Brain microvascular endothelial cell (primary cell): ENCODE measurements at regions not wholly inside any gene's neighbourhood (a gene's known extent, or its start where the extent isn't known, plus 50 kb on each side); places are given as distances from the start of the nearest gene placed in this dataset.

Source experiments
- DNase-seq: peaks from one replicate; pipeline ENCODE4 v3.0.0-alpha.2; 2020
- H3K27ac ChIP-seq: fragments of 250-450 bp; sonication (Bioruptor Pico); 2 replicates; pipeline ENCODE4 v1.5.1; 2020; ENCODE audit warnings: mild to moderate bottlenecking, moderate library complexity
- H3K27me3 ChIP-seq: fragments of 250-450 bp; sonication (Bioruptor Pico); replicated peaks from 2 replicates; pipeline ENCODE4 v1.5.1; 2020; ENCODE audit warnings: mild to moderate bottlenecking
- H3K36me3 ChIP-seq: fragments of 250-450 bp; sonication (Bioruptor Pico); replicated peaks from 2 replicates; pipeline ENCODE4 v1.5.1; 2020; ENCODE audit warnings: mild to moderate bottlenecking
- H3K4me3 ChIP-seq: 2 replicates; pipeline ENCODE4 v1.5.1; 2011; ENCODE audit warnings: low read depth, mild to moderate bottlenecking, control low read depth, low read length, moderate library complexity
- in situ Hi-C: cut with HindIII; loops from 2 replicates; pipeline ENCODE4 v1.10.0; 2017; ENCODE audit warnings: low sequenced_read_pairs, low pct_ligation_motif_present
- TF ChIP-seq, protein P1 (sequence below): IDR thresholded peaks from 2 replicates; pipeline ENCODE4 v1.5.1; 2011; ENCODE audit warnings: low read depth, mild to moderate bottlenecking, moderate library complexity, low read length, control low read depth, inconsistent platforms; ENCODE audit errors: missing control alignments

- TF ChIP-seq, protein P1, sequence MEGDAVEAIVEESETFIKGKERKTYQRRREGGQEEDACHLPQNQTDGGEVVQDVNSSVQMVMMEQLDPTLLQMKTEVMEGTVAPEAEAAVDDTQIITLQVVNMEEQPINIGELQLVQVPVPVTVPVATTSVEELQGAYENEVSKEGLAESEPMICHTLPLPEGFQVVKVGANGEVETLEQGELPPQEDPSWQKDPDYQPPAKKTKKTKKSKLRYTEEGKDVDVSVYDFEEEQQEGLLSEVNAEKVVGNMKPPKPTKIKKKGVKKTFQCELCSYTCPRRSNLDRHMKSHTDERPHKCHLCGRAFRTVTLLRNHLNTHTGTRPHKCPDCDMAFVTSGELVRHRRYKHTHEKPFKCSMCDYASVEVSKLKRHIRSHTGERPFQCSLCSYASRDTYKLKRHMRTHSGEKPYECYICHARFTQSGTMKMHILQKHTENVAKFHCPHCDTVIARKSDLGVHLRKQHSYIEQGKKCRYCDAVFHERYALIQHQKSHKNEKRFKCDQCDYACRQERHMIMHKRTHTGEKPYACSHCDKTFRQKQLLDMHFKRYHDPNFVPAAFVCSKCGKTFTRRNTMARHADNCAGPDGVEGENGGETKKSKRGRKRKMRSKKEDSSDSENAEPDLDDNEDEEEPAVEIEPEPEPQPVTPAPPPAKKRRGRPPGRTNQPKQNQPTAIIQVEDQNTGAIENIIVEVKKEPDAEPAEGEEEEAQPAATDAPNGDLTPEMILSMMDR: no peak
- DNase-seq: no peak
- Histone ChIP-seq H3K4me3 (no peak overlapping the region), H3K27me3 (no peaks in the 10 kb centered on the region), H3K27ac (no peak overlapping the region), H3K36me3 (no peaks in the 10 kb centered on the region)
- in situ Hi-C loops: no loop called here
These were observed 82.7 kb downstream of the IZUMO3 start for GRCh38 chr9:24462951-24463350.

- H3K27me3 ChIP-seq: no peaks in the 10 kb centered on the region
- no peak overlapping the region for H3K27ac ChIP-seq
- no peaks in the 10 kb centered on the region for H3K36me3 ChIP-seq
- in situ Hi-C loops: no loop called here
- H3K4me3 ChIP-seq: no peak overlapping the region
- TF ChIP-seq, protein P1: no peak
- no peak for DNase-seq
These were observed 84.9 kb downstream of the IZUMO3 start for GRCh38 chr9:24460781-24461180.

- in situ Hi-C loops: no loop called here
- TF ChIP-seq, protein P1: no peak
- DNase-seq: no peak
- no peak overlapping the region for H3K4me3 ChIP-seq
- no peaks in the 10 kb centered on the region for H3K36me3 ChIP-seq
- H3K27ac ChIP-seq: no peak overlapping the region
- no peaks in the 10 kb centered on the region for H3K27me3 ChIP-seq
These were observed 85.7 kb downstream of the IZUMO3 start for GRCh38 chr9:24459953-24460352.

DNA sequence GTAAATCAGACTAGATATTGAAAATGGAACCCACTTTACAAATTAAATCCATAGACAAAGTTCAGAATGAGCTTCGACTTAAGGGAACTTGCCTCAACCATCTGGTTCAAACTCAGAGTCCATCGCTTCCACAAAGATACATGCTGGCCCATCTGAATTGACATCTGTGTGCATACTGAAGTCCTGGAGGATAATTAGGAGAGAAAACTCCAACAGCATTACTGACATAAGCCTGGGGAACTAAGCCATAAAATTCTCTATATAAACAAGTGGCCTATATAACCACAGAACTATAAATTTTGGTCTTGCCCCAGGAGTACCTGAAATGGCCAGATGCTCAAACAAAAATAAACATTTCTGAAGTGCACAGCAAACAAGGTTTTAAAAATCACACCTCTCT is 94.4 kb downstream of the IZUMO3 start:
- Histone ChIP-seq H3K36me3 (no peaks in the 10 kb centered on the region), H3K27ac (no peak overlapping the region), H3K27me3 (no peaks in the 10 kb centered on the region), H3K4me3 (no peak overlapping the region)
- DNase-seq: no peak
- in situ Hi-C loops: no loop called here
- TF ChIP-seq, protein P1: no peak

- no peak overlapping the region for H3K4me3 ChIP-seq
- TF ChIP-seq, protein P1: no peak
- no peak overlapping the region for H3K27ac ChIP-seq
- no peak for DNase-seq
- in situ Hi-C loops: no loop called here
- no peaks in the 10 kb centered on the region for H3K36me3 ChIP-seq
- H3K27me3 ChIP-seq: no peaks in the 10 kb centered on the region
These were observed 95.7 kb downstream of the IZUMO3 start for GRCh38 chr9:24449976-24450375.

- in situ Hi-C loops: no loop called here
- no peak for DNase-seq
- TF ChIP-seq, protein P1: no peak
These were observed 106.2 kb downstream of the IZUMO3 start for GRCh38 chr9:24439456-24439855.

More at GRCh38 chr9:24439456-24439855, 106.2 kb downstream of the IZUMO3 start:
- no peaks in the 10 kb centered on the region for H3K36me3 ChIP-seq
- H3K27ac ChIP-seq: no peak overlapping the region
- H3K27me3 ChIP-seq: no peaks in the 10 kb centered on the region
- H3K4me3 ChIP-seq: no peak overlapping the region
